ENCODE measurements at regions not wholly inside any gene's neighbourhood (a gene's known extent, or its start where the extent isn't known, plus 50 kb on each side); places are given as distances from the start of the nearest gene placed in this dataset.

- Histone ChIP-seq H3K79me2 (ENCODE audit: insufficient read depth, low read length) (no peaks in the 10 kb centered on the region), H3K4me3 (ENCODE audit: low read depth in 1 of 2, low read length in 2 of 2) (no peak overlapping the region), H3K9ac (ENCODE audit: low read depth, low read length) (no peak overlapping the region), H3K36me3 (ENCODE audit: insufficient read depth, low read length) (no peaks in the 10 kb centered on the region), H3K27me3 (ENCODE audit: insufficient read depth, low read length, poor library complexity) (peaks cover 8% of the 10 kb centered on the region), H2AFZ (ENCODE audit: low read depth, low read length) (no peak overlapping the region), H3K4me2 (ENCODE audit: insufficient read depth, low read length) (no peak overlapping the region), H3K27ac (ENCODE audit: low read length) (no peak overlapping the region), H3K4me1 (ENCODE audit: insufficient read depth, low read length) (no peaks in the 10 kb centered on the region), H3K9me3 (ENCODE audit: insufficient read depth, low read length, severe bottlenecking) (no peaks in the 10 kb centered on the region), H4K20me1 (ENCODE audit: insufficient read depth, low read length) (no peaks in the 10 kb centered on the region)
- TF ChIP-seq CTCF (IDR thresholded peaks at IDR 0.05; ENCODE audit: borderline replicate concordance, extremely low read depth, low read length, poor library complexity, severe bottlenecking) (no peak), EZH2 (IDR thresholded peaks at IDR 0.05; ENCODE audit: borderline replicate concordance, low read depth, low read length, severe bottlenecking) (no peak)
- no peak for ATAC-seq (ENCODE audit: insufficient read depth, low read depth)
- no peak for DNase-seq
Measured at GRCh38 chr3:187531831-187532230, 138.4 kb downstream of the SST start.

- ATAC-seq (ENCODE audit: insufficient read depth, low read depth) (no peak), DNase-seq (no peak)
- Histone ChIP-seq H3K9me3 (ENCODE audit: insufficient read depth, low read length, severe bottlenecking) (no peaks in the 10 kb centered on the region), H3K4me3 (ENCODE audit: low read depth in 1 of 2, low read length in 2 of 2) (no peak overlapping the region), H3K36me3 (ENCODE audit: insufficient read depth, low read length) (no peaks in the 10 kb centered on the region), H3K79me2 (ENCODE audit: insufficient read depth, low read length) (no peaks in the 10 kb centered on the region), H3K27ac (ENCODE audit: low read length) (no peak overlapping the region), H3K4me1 (ENCODE audit: insufficient read depth, low read length) (no peaks in the 10 kb centered on the region), H2AFZ (ENCODE audit: low read depth, low read length) (no peak overlapping the region), H3K27me3 (ENCODE audit: insufficient read depth, low read length, poor library complexity) (peaks cover 4% of the 10 kb centered on the region), H3K4me2 (ENCODE audit: insufficient read depth, low read length) (no peak overlapping the region), H3K9ac (ENCODE audit: low read depth, low read length) (no peak overlapping the region), H4K20me1 (ENCODE audit: insufficient read depth, low read length) (no peaks in the 10 kb centered on the region)
- TF ChIP-seq CTCF (IDR thresholded peaks at IDR 0.05; ENCODE audit: borderline replicate concordance, extremely low read depth, low read length, poor library complexity, severe bottlenecking) (no peak), EZH2 (IDR thresholded peaks at IDR 0.05; ENCODE audit: borderline replicate concordance, low read depth, low read length, severe bottlenecking) (no peak)
Measured at GRCh38 chr3:187522890-187523289, 147.3 kb downstream of the SST start.

GRCh38 chr3:187522293-187522692, 147.9 kb downstream of the SST start:
- DNase-seq (no peak), ATAC-seq (ENCODE audit: insufficient read depth, low read depth) (no peak)
- TF ChIP-seq EZH2 (IDR thresholded peaks at IDR 0.05; ENCODE audit: borderline replicate concordance, low read depth, low read length, severe bottlenecking) (no peak), CTCF (IDR thresholded peaks at IDR 0.05; ENCODE audit: borderline replicate concordance, extremely low read depth, low read length, poor library complexity, severe bottlenecking) (no peak)
- Histone ChIP-seq H3K4me1 (ENCODE audit: insufficient read depth, low read length) (no peaks in the 10 kb centered on the region), H3K27ac (ENCODE audit: low read length) (no peak overlapping the region), H3K79me2 (ENCODE audit: insufficient read depth, low read length) (no peaks in the 10 kb centered on the region), H3K36me3 (ENCODE audit: insufficient read depth, low read length) (no peaks in the 10 kb centered on the region), H2AFZ (ENCODE audit: low read depth, low read length) (no peak overlapping the region), H3K9ac (ENCODE audit: low read depth, low read length) (no peak overlapping the region), H3K9me3 (ENCODE audit: insufficient read depth, low read length, severe bottlenecking) (no peaks in the 10 kb centered on the region), H4K20me1 (ENCODE audit: insufficient read depth, low read length) (no peaks in the 10 kb centered on the region), H3K27me3 (ENCODE audit: insufficient read depth, low read length, poor library complexity) (peaks cover 4% of the 10 kb centered on the region), H3K4me3 (ENCODE audit: low read depth in 1 of 2, low read length in 2 of 2) (no peak overlapping the region), H3K4me2 (ENCODE audit: insufficient read depth, low read length) (no peak overlapping the region)

- Histone ChIP-seq H3K9ac (ENCODE audit: low read depth, low read length) (no peak overlapping the region), H3K79me2 (ENCODE audit: insufficient read depth, low read length) (no peaks in the 10 kb centered on the region), H3K27ac (ENCODE audit: low read length) (no peak overlapping the region), H3K4me2 (ENCODE audit: insufficient read depth, low read length) (no peak overlapping the region), H3K4me1 (ENCODE audit: insufficient read depth, low read length) (no peaks in the 10 kb centered on the region), H3K27me3 (ENCODE audit: insufficient read depth, low read length, poor library complexity) (peaks cover 8% of the 10 kb centered on the region), H4K20me1 (ENCODE audit: insufficient read depth, low read length) (no peaks in the 10 kb centered on the region), H3K36me3 (ENCODE audit: insufficient read depth, low read length) (no peaks in the 10 kb centered on the region), H3K9me3 (ENCODE audit: insufficient read depth, low read length, severe bottlenecking) (no peaks in the 10 kb centered on the region), H3K4me3 (ENCODE audit: low read depth in 1 of 2, low read length in 2 of 2) (no peak overlapping the region), H2AFZ (ENCODE audit: low read depth, low read length) (no peak overlapping the region)
- no peak for TF ChIP-seq EZH2 (IDR thresholded peaks at IDR 0.05; ENCODE audit: borderline replicate concordance, low read depth, low read length, severe bottlenecking)
- no peak for TF ChIP-seq CTCF (IDR thresholded peaks at IDR 0.05; ENCODE audit: borderline replicate concordance, extremely low read depth, low read length, poor library complexity, severe bottlenecking)
- DNase-seq (no peak), ATAC-seq (ENCODE audit: insufficient read depth, low read depth) (no peak)
Measured at GRCh38 chr3:187521546-187521945, 148.6 kb downstream of the SST start.

Measured in DND-41 (cell line).